Left lung (tissue), 4 donors: ENCODE measurements at regions not wholly inside any gene's neighbourhood (a gene's known extent, or its start where the extent isn't known, plus 50 kb on each side); places are given as distances from the start of the nearest gene placed in this dataset.
A peak's percentile ranks its signal among the peaks of the same experiment; 100 is the strongest.

ENCODE experiments used
- ATAC-seq: fragments of 200-7000 bp; cut with Tn5 transposase; one replicate; pipeline ENCODE4 v1.9.1; 2020; ENCODE audit warnings: moderate library complexity
- DNase-seq, 4 donors: peaks; one replicate each; pipeline ENCODE4 v3.0.0-alpha.2; 2013 to 2020
- H3K27ac ChIP-seq, 2 donors: fragments of 200-600 bp; sonication (generic) in 1 of 2; one replicate each; pipeline versions ENCODE4 v1.5.0 to v1.8.0; 2020 to 2021
- H3K27me3 ChIP-seq, 2 donors: fragments of 200-600 bp; sonication (generic) in 1 of 2; one replicate each; pipeline versions ENCODE4 v1.5.0 to v1.8.0; 2020 to 2021
- H3K36me3 ChIP-seq, 2 donors: fragments of 200-600 bp; sonication (generic) in 1 of 2; one replicate each; pipeline versions ENCODE4 v1.5.0 to v1.8.0; 2020 to 2021
- H3K4me1 ChIP-seq, 2 donors: fragments of 200-600 bp; one replicate each; pipeline ENCODE4 v1.8.0; 2021
- H3K4me3 ChIP-seq, 2 donors: fragments of 200-600 bp; sonication (generic) in 1 of 2; one replicate each; pipeline versions ENCODE4 v1.5.0 to v1.8.0; 2020 to 2021; ENCODE audit warnings: mild to moderate bottlenecking in 1 of 2
- H3K9me3 ChIP-seq, 2 donors: fragments of 200-600 bp; sonication (generic) in 1 of 2; one replicate each; pipeline versions ENCODE4 v1.5.0 to v1.8.0; 2020 to 2021
- CTCF ChIP-seq, 2 donors: fragments of 200-600 bp; sonication (generic) in 1 of 2; IDR thresholded peaks; one replicate each; pipeline versions ENCODE4 v1.5.0 to v1.8.0; 2021; ENCODE audit warnings: antibody characterized with exemption in 2 of 2
- intact Hi-C, 2 donors: fragments of 100-400 bp; cut with DNase I; formaldehyde crosslinking; loops; one replicate each; pipeline versions ENCODE4 v1.11.2 to v1.14.2; 2022
- donor health status: DM: no; HTN: yes; CAD: no.
- donor health status: DM: no; HTN: no; CAD: no.

- Histone ChIP-seq H3K4me1 (peaks cover 22 to 58% of the 10 kb centered on the region in 2 donors), H3K4me3 (no peak overlapping the region), H3K9me3 (no peaks in the 10 kb centered on the region), H3K36me3 (no peaks in the 10 kb centered on the region), H3K27me3 (no peaks in the 10 kb centered on the region), H3K27ac (no peak overlapping the region)
- TF ChIP-seq CTCF (IDR thresholded peaks at IDR 0.05): no peak
- no peak for ATAC-seq
- intact Hi-C loops: no loop called here
- DNase-seq: no peak
These were observed 123.4 kb downstream of the CEBPB start for GRCh38 chr20:50313827-50314677.

- H3K9me3 ChIP-seq: no peaks in the 10 kb centered on the region
- no peak overlapping the region for H3K27ac ChIP-seq
- H3K4me1 ChIP-seq: peaks cover 17 to 51% of the 10 kb centered on the region in 2 donors
- no peak for DNase-seq
- ATAC-seq: no peak
- TF ChIP-seq CTCF (IDR thresholded peaks at IDR 0.05): no peak
- intact Hi-C loops: no loop called here
- H3K27me3 ChIP-seq: no peaks in the 10 kb centered on the region
- no peaks in the 10 kb centered on the region for H3K36me3 ChIP-seq
- H3K4me3 ChIP-seq: no peak overlapping the region
These were observed 124.2 kb downstream of the CEBPB start for GRCh38 chr20:50314678-50315335.

- intact Hi-C loops: no loop called here
- H3K36me3 ChIP-seq: no peaks in the 10 kb centered on the region
- DNase-seq: peak in 1 of 4 donors; percentile 57
- H3K9me3 ChIP-seq: no peaks in the 10 kb centered on the region
- H3K27me3 ChIP-seq: no peaks in the 10 kb centered on the region
- H3K4me3 ChIP-seq: no peak overlapping the region
- peak overlapping the region in 1 of 2 donors; percentile 20 for H3K27ac ChIP-seq
- no peak for TF ChIP-seq CTCF (IDR thresholded peaks at IDR 0.05)
- peaks cover 25 to 48% of the 10 kb centered on the region in 2 donors for H3K4me1 ChIP-seq
- ATAC-seq: no peak
These were observed 125.2 kb downstream of the CEBPB start for GRCh38 chr20:50315586-50316551.

- no peaks in the 10 kb centered on the region for H3K27me3 ChIP-seq
- intact Hi-C loops: no loop called here
- no peak for ATAC-seq
- peaks cover 29 to 48% of the 10 kb centered on the region in 2 donors for H3K4me1 ChIP-seq
- no peaks in the 10 kb centered on the region for H3K36me3 ChIP-seq
- no peak for DNase-seq
- no peaks in the 10 kb centered on the region for H3K9me3 ChIP-seq
- H3K4me3 ChIP-seq: no peak overlapping the region
- no peak overlapping the region for H3K27ac ChIP-seq
- no peak for TF ChIP-seq CTCF (IDR thresholded peaks at IDR 0.05)
These were observed 126.5 kb downstream of the CEBPB start for GRCh38 chr20:50317116-50317515.
